ENCODE measurements at regions not wholly inside any gene's neighbourhood (a gene's known extent, or its start where the extent isn't known, plus 50 kb on each side); places are given as distances from the start of the nearest gene placed in this dataset.

DNA sequence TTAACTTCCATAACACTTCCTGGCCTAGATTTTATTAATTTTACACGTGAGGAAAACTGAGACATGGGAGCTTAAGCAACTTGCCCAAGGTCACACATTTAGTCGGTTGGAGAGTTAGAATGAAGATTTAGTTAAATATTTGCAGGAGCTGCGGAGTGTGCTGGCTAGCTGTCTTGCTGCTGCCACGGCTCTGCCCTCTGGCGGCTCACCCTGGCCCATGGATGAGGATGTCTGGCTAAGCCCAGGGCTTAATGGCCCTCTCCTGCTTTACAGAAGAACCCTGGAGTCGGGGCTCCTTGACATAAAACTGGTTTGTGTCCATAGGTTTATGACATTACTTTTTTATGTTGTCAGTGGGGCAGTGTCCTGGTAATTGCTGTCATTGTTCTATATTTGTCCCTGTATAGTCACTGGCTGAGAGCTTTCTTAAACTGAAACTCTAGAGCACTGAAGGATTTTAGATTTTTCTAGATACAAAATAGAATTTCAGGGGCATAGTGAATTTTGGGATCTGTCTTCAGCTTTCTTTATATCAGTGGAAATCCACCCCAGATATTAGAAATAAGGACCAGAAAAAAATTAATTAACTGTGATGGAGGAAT lies 88.9 kb upstream of the WLS start:
- TF ChIP-seq, protein P1, sequence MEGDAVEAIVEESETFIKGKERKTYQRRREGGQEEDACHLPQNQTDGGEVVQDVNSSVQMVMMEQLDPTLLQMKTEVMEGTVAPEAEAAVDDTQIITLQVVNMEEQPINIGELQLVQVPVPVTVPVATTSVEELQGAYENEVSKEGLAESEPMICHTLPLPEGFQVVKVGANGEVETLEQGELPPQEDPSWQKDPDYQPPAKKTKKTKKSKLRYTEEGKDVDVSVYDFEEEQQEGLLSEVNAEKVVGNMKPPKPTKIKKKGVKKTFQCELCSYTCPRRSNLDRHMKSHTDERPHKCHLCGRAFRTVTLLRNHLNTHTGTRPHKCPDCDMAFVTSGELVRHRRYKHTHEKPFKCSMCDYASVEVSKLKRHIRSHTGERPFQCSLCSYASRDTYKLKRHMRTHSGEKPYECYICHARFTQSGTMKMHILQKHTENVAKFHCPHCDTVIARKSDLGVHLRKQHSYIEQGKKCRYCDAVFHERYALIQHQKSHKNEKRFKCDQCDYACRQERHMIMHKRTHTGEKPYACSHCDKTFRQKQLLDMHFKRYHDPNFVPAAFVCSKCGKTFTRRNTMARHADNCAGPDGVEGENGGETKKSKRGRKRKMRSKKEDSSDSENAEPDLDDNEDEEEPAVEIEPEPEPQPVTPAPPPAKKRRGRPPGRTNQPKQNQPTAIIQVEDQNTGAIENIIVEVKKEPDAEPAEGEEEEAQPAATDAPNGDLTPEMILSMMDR (IDR thresholded peaks at IDR 0.05; ENCODE audit: low read length), result peak; percentile 26
- TF ChIP-seq EZH2 (IDR thresholded peaks at IDR 0.05; ENCODE audit: borderline replicate concordance, low read length), result no peak

Data from OCI-LY1 (cell line).